HG02973 (cell line): ENCODE measurements at regions not wholly inside any gene's neighbourhood (a gene's known extent, or its start where the extent isn't known, plus 50 kb on each side); places are given as distances from the start of the nearest gene placed in this dataset.
"Not testable (repeated sequence)": the region's sequence is repeated elsewhere in the genome, so short reads cannot be mapped to it uniquely, and the experiment has no call there.

Experiments
- ATAC-seq: cut with Tn5 transposase; IDR thresholded peaks from one replicate; pipeline ENCODE4 v1.9.1; 2021; ENCODE audit warnings: moderate library complexity; ENCODE audit not compliant: unreplicated experiment

GRCh38 chr1:104135036-104135435 lies 385.3 kb downstream of the AMY1C start:
- not testable (repeated sequence) for ATAC-seq

GRCh38 chr1:104136621-104137020 lies 386.9 kb downstream of the AMY1C start:
- no peak for ATAC-seq

GRCh38 chr1:104156738-104157137 lies 407.0 kb downstream of the AMY1C start:
- ATAC-seq = no peak

GRCh38 chr1:104163912-104164476 lies 414.3 kb downstream of the AMY1C start:
- no peak for ATAC-seq

- ATAC-seq = no peak
These were observed 422.6 kb downstream of the AMY1C start for GRCh38 chr1:104172243-104172681.

- no peak for ATAC-seq
These were observed 432.6 kb downstream of the AMY1C start for GRCh38 chr1:104182251-104182650.

GRCh38 chr1:104189207-104189606 lies 439.5 kb downstream of the AMY1C start:
- ATAC-seq = no peak

- ATAC-seq = no peak
These were observed 441.1 kb downstream of the AMY1C start for GRCh38 chr1:104190821-104191220.

GRCh38 chr1:104195395-104195794 lies 445.7 kb downstream of the AMY1C start:
- no peak for ATAC-seq

- no peak for ATAC-seq
These were observed 446.4 kb downstream of the AMY1C start for GRCh38 chr1:104196136-104196535.

- no peak for ATAC-seq
These were observed 447.8 kb downstream of the AMY1C start for GRCh38 chr1:104197516-104197915.

- ATAC-seq = no peak
These were observed 462.5 kb downstream of the AMY1C start for GRCh38 chr1:104212239-104212638.

- not testable (repeated sequence) for ATAC-seq
These were observed 467.8 kb downstream of the AMY1C start for GRCh38 chr1:104217395-104217986.

- ATAC-seq = no peak
These were observed 480.2 kb downstream of the AMY1C start for GRCh38 chr1:104229860-104230259.

GRCh38 chr1:104231676-104232075 lies 482.0 kb downstream of the AMY1C start:
- ATAC-seq = no peak

- ATAC-seq = no peak
These were observed 485.4 kb downstream of the AMY1C start for GRCh38 chr1:104235141-104235540.

GRCh38 chr1:104238991-104239390 lies 489.3 kb downstream of the AMY1C start:
- ATAC-seq = no peak

GRCh38 chr1:104248385-104248784 lies 498.7 kb downstream of the AMY1C start:
- no peak for ATAC-seq

GRCh38 chr1:104259481-104259880 lies 509.8 kb downstream of the AMY1C start:
- ATAC-seq = no peak

GRCh38 chr1:104263110-104263509 lies 513.4 kb downstream of the AMY1C start:
- ATAC-seq = not testable (repeated sequence)

GRCh38 chr1:104264521-104264920 lies 514.8 kb downstream of the AMY1C start:
- no peak for ATAC-seq

GRCh38 chr1:104265163-104265562 lies 515.5 kb downstream of the AMY1C start:
- ATAC-seq = no peak

GRCh38 chr1:104266612-104267011 lies 516.9 kb downstream of the AMY1C start:
- ATAC-seq = no peak
